Colonic mucosa (tissue), 4 donors: ENCODE measurements at regions not wholly inside any gene's neighbourhood (a gene's known extent, or its start where the extent isn't known, plus 50 kb on each side); places are given as distances from the start of the nearest gene placed in this dataset.

Experiments used
- DNase-seq: peaks from one replicate; pipeline ENCODE4 v3.0.0-alpha.2; 2020
- H3K27ac ChIP-seq: fragments of 200-600 bp; one replicate; pipeline ENCODE4 v1.8.0; 2021
- H3K27me3 ChIP-seq: fragments of 200-600 bp; one replicate; pipeline ENCODE4 v1.8.0; 2021
- H3K36me3 ChIP-seq: fragments of 200-600 bp; one replicate; pipeline ENCODE4 v1.8.0; 2021
- H3K4me1 ChIP-seq: fragments of 200-600 bp; one replicate; pipeline ENCODE4 v1.8.0; 2021; ENCODE audit warnings: mild to moderate bottlenecking
- H3K4me3 ChIP-seq: fragments of 200-600 bp; one replicate; pipeline ENCODE4 v1.8.0; 2021
- H3K9ac ChIP-seq, 2 donors: one replicate each; pipeline ENCODE4 v1.7.0; 2013; ENCODE audit warnings: control low read depth in 2 of 2, low read depth in 2 of 2, low read length in 2 of 2
- H3K9me3 ChIP-seq: fragments of 200-600 bp; one replicate; pipeline ENCODE4 v1.8.0; 2021
- CTCF ChIP-seq: fragments of 200-600 bp; IDR thresholded peaks from one replicate; pipeline ENCODE4 v1.8.0; 2022; ENCODE audit warnings: antibody characterized with exemption, mild to moderate bottlenecking
- intact Hi-C: fragments of 100-400 bp; cut with DNase I; formaldehyde crosslinking; loops from one replicate; pipeline ENCODE4 v1.14.1; 2022
- donor health status: healthy.
- donor health status: DM: no; HTN: no; CAD: no.
- donor health status: DM: no; HTN: no; CAD: no.

- no peak for TF ChIP-seq CTCF
- H3K4me1 ChIP-seq = no peaks in the 10 kb centered on the region
Observed at GRCh38 chr9:6072865-6073264, 57.4 kb upstream of the RANBP6 start.

GRCh38 chr9:6072453-6072852 is 57.0 kb upstream of the RANBP6 start:
- no peaks in the 10 kb centered on the region for H3K9me3 ChIP-seq
- no peak for TF ChIP-seq CTCF
- H3K27me3 ChIP-seq = no peaks in the 10 kb centered on the region
- no peak overlapping the region for H3K4me3 ChIP-seq
- no peaks in the 10 kb centered on the region for H3K4me1 ChIP-seq
- no peaks in the 10 kb centered on the region for H3K36me3 ChIP-seq
- intact Hi-C loops = no loop called here
- DNase-seq = no peak
- H3K9ac ChIP-seq = no peak overlapping the region
- H3K27ac ChIP-seq = no peak overlapping the region

More at GRCh38 chr9:6072865-6073264, 57.4 kb upstream of the RANBP6 start:
- no peaks in the 10 kb centered on the region for H3K36me3 ChIP-seq
- no peak overlapping the region for H3K9ac ChIP-seq
- H3K27me3 ChIP-seq = no peaks in the 10 kb centered on the region
- no peak overlapping the region for H3K4me3 ChIP-seq
- no peak for DNase-seq
- intact Hi-C loops = no loop called here
- no peaks in the 10 kb centered on the region for H3K9me3 ChIP-seq
- no peak overlapping the region for H3K27ac ChIP-seq

- Histone ChIP-seq H3K27me3 (no peaks in the 10 kb centered on the region), H3K4me1 (no peaks in the 10 kb centered on the region), H3K36me3 (no peaks in the 10 kb centered on the region), H3K9me3 (no peaks in the 10 kb centered on the region), H3K27ac (no peak overlapping the region), H3K9ac (no peak overlapping the region), H3K4me3 (no peak overlapping the region)
- TF ChIP-seq CTCF = no peak
- DNase-seq = no peak
- intact Hi-C loops = no loop called here
Observed at GRCh38 chr9:6068983-6069382, 53.6 kb upstream of the RANBP6 start.

GRCh38 chr9:6067426-6067825 is 52.0 kb upstream of the RANBP6 start:
- no peak for DNase-seq
- intact Hi-C loops = no loop called here

More at GRCh38 chr9:6067426-6067825, 52.0 kb upstream of the RANBP6 start:
- Histone ChIP-seq H3K36me3 (no peaks in the 10 kb centered on the region), H3K4me1 (no peaks in the 10 kb centered on the region), H3K27ac (no peak overlapping the region), H3K4me3 (no peak overlapping the region), H3K27me3 (no peaks in the 10 kb centered on the region), H3K9ac (no peak overlapping the region), H3K9me3 (no peaks in the 10 kb centered on the region)
- no peak for TF ChIP-seq CTCF
